ENCODE measurements at regions not wholly inside any gene's neighbourhood (a gene's known extent, or its start where the extent isn't known, plus 50 kb on each side); places are given as distances from the start of the nearest gene placed in this dataset.

DNA sequence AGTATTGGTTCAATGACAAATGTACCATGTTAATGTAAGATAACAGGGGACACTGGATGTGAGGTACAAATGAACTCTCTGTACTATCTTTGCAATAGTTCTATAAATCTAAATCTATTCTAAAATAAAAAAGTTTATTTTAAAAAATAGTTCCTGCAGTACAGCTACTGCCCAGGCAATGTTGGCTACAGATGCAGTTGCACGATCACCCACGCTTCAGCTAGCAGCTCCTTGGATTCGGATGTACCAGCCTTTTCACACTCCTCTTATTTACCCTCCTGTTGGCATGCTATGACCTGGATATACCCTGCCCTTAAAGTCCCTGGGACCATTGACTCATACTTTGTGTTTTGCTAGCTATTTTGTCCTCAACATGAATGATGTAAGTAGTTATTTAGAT is 185.4 kb upstream of the SMARCA2 start:
- no peak for TF ChIP-seq POLR2A (IDR thresholded peaks at IDR 0.05)
- TF ChIP-seq, protein P1, sequence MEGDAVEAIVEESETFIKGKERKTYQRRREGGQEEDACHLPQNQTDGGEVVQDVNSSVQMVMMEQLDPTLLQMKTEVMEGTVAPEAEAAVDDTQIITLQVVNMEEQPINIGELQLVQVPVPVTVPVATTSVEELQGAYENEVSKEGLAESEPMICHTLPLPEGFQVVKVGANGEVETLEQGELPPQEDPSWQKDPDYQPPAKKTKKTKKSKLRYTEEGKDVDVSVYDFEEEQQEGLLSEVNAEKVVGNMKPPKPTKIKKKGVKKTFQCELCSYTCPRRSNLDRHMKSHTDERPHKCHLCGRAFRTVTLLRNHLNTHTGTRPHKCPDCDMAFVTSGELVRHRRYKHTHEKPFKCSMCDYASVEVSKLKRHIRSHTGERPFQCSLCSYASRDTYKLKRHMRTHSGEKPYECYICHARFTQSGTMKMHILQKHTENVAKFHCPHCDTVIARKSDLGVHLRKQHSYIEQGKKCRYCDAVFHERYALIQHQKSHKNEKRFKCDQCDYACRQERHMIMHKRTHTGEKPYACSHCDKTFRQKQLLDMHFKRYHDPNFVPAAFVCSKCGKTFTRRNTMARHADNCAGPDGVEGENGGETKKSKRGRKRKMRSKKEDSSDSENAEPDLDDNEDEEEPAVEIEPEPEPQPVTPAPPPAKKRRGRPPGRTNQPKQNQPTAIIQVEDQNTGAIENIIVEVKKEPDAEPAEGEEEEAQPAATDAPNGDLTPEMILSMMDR (IDR thresholded peaks at IDR 0.05) = no peak
